IMR-90 (cell line): ENCODE measurements at regions not wholly inside any gene's neighbourhood (a gene's known extent, or its start where the extent isn't known, plus 50 kb on each side); places are given as distances from the start of the nearest gene placed in this dataset.

ENCODE experiments used
- ATAC-seq: fragments of 200-7000 bp; cut with Tn5 transposase; 2 replicates; pipeline ENCODE4 v1.9.1; 2020; ENCODE audit warnings: low read depth, mild to moderate bottlenecking, moderate library complexity
- BruUV-seq: library from RNA; stranded (reverse); fragments of 400-500 nt; replicated peaks from 2 replicates; lab custom pipeline; 2021; lab: Mats Ljungman, UMichigan
- CTCF ChIA-PET: fragments of 300-600 bp; formaldehyde crosslinking; extraction: SDS; loops from one replicate; lab custom pipeline; 2021; ENCODE audit warnings: antibody characterized with exemption; lab: Yijun Ruan, JAX
- POLR2A ChIA-PET: fragments of 300-600 bp; sonication (Branson Sonifier 250); formaldehyde crosslinking; loops from one replicate; lab custom pipeline; 2022; ENCODE audit warnings: antibody characterized with exemption; ENCODE audit not compliant: unreplicated experiment; lab: Charles Lee
- DNase-seq: peaks from one replicate; pipeline ENCODE4 v3.0.0; 2013
- H2AFZ ChIP-seq: replicated peaks from 2 replicates; pipeline ENCODE3; 2013; ENCODE audit warnings: low read length, mild to moderate bottlenecking; ENCODE audit not compliant: poor library complexity
- H2AK5ac ChIP-seq: 2 replicates; pipeline ENCODE4 v1.6.1; 2013; ENCODE audit warnings: low read depth, low read length, inconsistent platforms
- H2AK9ac ChIP-seq: replicated peaks from 2 replicates; pipeline ENCODE3; 2013; ENCODE audit warnings: mild to moderate bottlenecking, low read depth, low read length, moderate library complexity; ENCODE audit not compliant: poor library complexity
- H2BK120ac ChIP-seq: 2 replicates; pipeline ENCODE4 v1.6.1; 2013; ENCODE audit warnings: low read depth, low read length, inconsistent platforms
- H2BK15ac ChIP-seq: 3 replicates; pipeline ENCODE4 v1.6.1; 2013; ENCODE audit warnings: low read depth, low read length, inconsistent platforms
- H2BK20ac ChIP-seq: 2 replicates; pipeline ENCODE4 v1.6.1; 2013; ENCODE audit warnings: low read depth, mild to moderate bottlenecking, inconsistent platforms, low read length, moderate library complexity
- H2BK5ac ChIP-seq: 2 replicates; pipeline ENCODE4 v1.6.1; 2013; ENCODE audit warnings: mild to moderate bottlenecking, low read depth, low read length, inconsistent platforms; ENCODE audit not compliant: poor library complexity, severe bottlenecking
- H3K14ac ChIP-seq: replicated peaks from 2 replicates; pipeline ENCODE4 v1.6.1; 2013; ENCODE audit warnings: low read depth, low read length, inconsistent platforms
- H3K18ac ChIP-seq: 2 replicates; pipeline ENCODE4 v1.6.1; 2013; ENCODE audit warnings: low read depth, low read length, control low read depth
- H3K23ac ChIP-seq: 2 replicates; pipeline ENCODE4 v1.6.1; 2013; ENCODE audit warnings: low read depth, low read length, inconsistent platforms
- H3K27ac ChIP-seq: 2 replicates; pipeline ENCODE4 v1.5.1; 2013; ENCODE audit warnings: mild to moderate bottlenecking, control low read depth, low read length; ENCODE audit not compliant: insufficient read depth
- H3K27me3 ChIP-seq: 2 replicates; pipeline ENCODE4 v1.6.1; 2013; ENCODE audit warnings: low read length; ENCODE audit not compliant: control insufficient read depth, insufficient read depth
- H3K36me3 ChIP-seq: 2 replicates; pipeline ENCODE4 v1.6.1; 2013; ENCODE audit warnings: low read length, mixed read lengths; ENCODE audit not compliant: control insufficient read depth, insufficient read depth
- H3K4ac ChIP-seq: 2 replicates; pipeline ENCODE4 v1.6.1; 2013; ENCODE audit warnings: low read depth, low read length, inconsistent platforms
- H3K4me1 ChIP-seq: 2 replicates; pipeline ENCODE4 v1.6.1; 2013; ENCODE audit warnings: low read length, mixed read lengths; ENCODE audit not compliant: control insufficient read depth, insufficient read depth
- H3K4me2 ChIP-seq: 2 replicates; pipeline ENCODE4 v1.6.1; 2013; ENCODE audit warnings: low read depth, mild to moderate bottlenecking, control low read depth, low read length, moderate library complexity
- H3K4me3 ChIP-seq: 2 replicates; pipeline ENCODE4 v1.5.1; 2013; ENCODE audit warnings: low read depth, mild to moderate bottlenecking, control low read depth, low read length, moderate library complexity; ENCODE audit not compliant: insufficient read depth
- H3K56ac ChIP-seq: 2 replicates; pipeline ENCODE4 v1.6.1; 2013; ENCODE audit warnings: low read length, inconsistent platforms; ENCODE audit not compliant: insufficient read depth; ENCODE audit errors: extremely low read depth
- H3K79me1 ChIP-seq, 2 experiments: 2 replicates each; pipeline ENCODE4 v1.6.1; 2013; ENCODE audit warnings: low read length in 2 of 2, inconsistent platforms in 1 of 2, low read depth in 1 of 2
- H3K9ac ChIP-seq: 2 replicates; pipeline ENCODE4 v1.6.1; 2013; ENCODE audit warnings: low read depth, low read length, control low read depth
- H3K9me1 ChIP-seq: 2 replicates; pipeline ENCODE4 v1.6.1; 2013; ENCODE audit warnings: low read length, inconsistent platforms; ENCODE audit not compliant: insufficient read depth
- H3K9me3 ChIP-seq: 2 replicates; pipeline ENCODE4 v1.6.1; 2013; ENCODE audit warnings: low read length; ENCODE audit not compliant: control insufficient read depth, insufficient read depth
- H4K20me1 ChIP-seq: 2 replicates; pipeline ENCODE4 v1.6.1; 2013; ENCODE audit warnings: low read length, inconsistent platforms; ENCODE audit not compliant: insufficient read depth
- H4K5ac ChIP-seq: 2 replicates; pipeline ENCODE4 v1.6.1; 2013; ENCODE audit warnings: mild to moderate bottlenecking, low read depth, low read length, control low read depth
- H4K8ac ChIP-seq, 2 experiments: 2 replicates each; pipeline ENCODE4 v1.6.1; 2013; ENCODE audit warnings: low read depth in 2 of 2, low read length in 2 of 2, control low read depth in 1 of 2, inconsistent platforms in 1 of 2
- H4K91ac ChIP-seq: 2 replicates; pipeline ENCODE4 v1.6.1; 2013; ENCODE audit warnings: low read depth, low read length, inconsistent platforms; ENCODE audit not compliant: insufficient read depth
- BHLHE40 ChIP-seq: fragments of 150-350 bp; IDR thresholded peaks from 2 replicates; pipeline ENCODE4 v1.6.1; 2016; ENCODE audit warnings: mild to moderate bottlenecking, low read depth, low read length
- CEBPB ChIP-seq: IDR thresholded peaks from 2 replicates; pipeline ENCODE4 v1.6.1; 2012; ENCODE audit warnings: low read depth, low read length, improper control_type of control experiment
- CHD1 ChIP-seq: IDR thresholded peaks from 2 replicates; pipeline ENCODE4 v1.6.1; 2012; ENCODE audit warnings: low read depth, low read length, improper control_type of control experiment
- FOS ChIP-seq: fragments of 150-350 bp; IDR thresholded peaks from 2 replicates; pipeline ENCODE4 v1.6.1; 2016; ENCODE audit warnings: low read depth, low read length
- MAFK ChIP-seq: IDR thresholded peaks from 2 replicates; pipeline ENCODE4 v1.6.1; 2012; ENCODE audit warnings: low read depth, low read length, improper control_type of control experiment
- MAZ ChIP-seq: IDR thresholded peaks from 2 replicates; pipeline ENCODE4 v1.6.1; 2012; ENCODE audit warnings: low read depth, mild to moderate bottlenecking, low read length, improper control_type of control experiment, moderate library complexity, borderline replicate concordance
- MXI1 ChIP-seq: IDR thresholded peaks from 2 replicates; pipeline ENCODE4 v1.6.1; 2012; ENCODE audit warnings: low read depth, mild to moderate bottlenecking, low read length, moderate library complexity, borderline replicate concordance
- NFE2L2 ChIP-seq: fragments of 150-350 bp; IDR thresholded peaks from 2 replicates; pipeline ENCODE4 v1.6.1; 2016; ENCODE audit warnings: low read depth, mild to moderate bottlenecking, low read length
- RCOR1 ChIP-seq: IDR thresholded peaks from 2 replicates; pipeline ENCODE4 v1.6.1; 2012; ENCODE audit warnings: mild to moderate bottlenecking, low read length, improper control_type of control experiment; ENCODE audit not compliant: insufficient replicate concordance
- SMC3 ChIP-seq: fragments of 150-350 bp; IDR thresholded peaks from 2 replicates; pipeline ENCODE4 v1.6.1; 2016; ENCODE audit warnings: low read depth, mild to moderate bottlenecking, antibody characterized with exemption, low read length, moderate library complexity
- USF2 ChIP-seq: fragments of 150-350 bp; IDR thresholded peaks from 2 replicates; pipeline ENCODE4 v1.6.1; 2017; ENCODE audit warnings: mild to moderate bottlenecking, antibody characterized with exemption, low read length, low read depth
- WGBS, 2 experiments: methylation state at CpG; one replicate each; pipeline versions ENCODE4 v1.1.5 to v1.1.7; 2013; ENCODE audit warnings: missing lambda C conversion rate in 2 of 2; ENCODE audit not compliant: insufficient read length in 1 of 2; ENCODE audit errors: extremely low coverage in 2 of 2; 5-methylcytosine and 5-hydroxymethylcytosine counted together
- dilution Hi-C: fragments of 300-500 bp; cut with HindIII; formaldehyde crosslinking; loops from one replicate; pipeline ENCODE4 v1.14.3; 2018; ENCODE audit warnings: low sequenced_read_pairs; ENCODE audit not compliant: unreplicated experiment
- in situ Hi-C: fragments of 300-500 bp; cut with MboI; formaldehyde crosslinking; loops from 3 replicates; pipeline ENCODE4 v1.14.3; 2019; ENCODE audit warnings: low sequenced_read_pairs, inconsistent platforms, mixed read lengths
- intact Hi-C: fragments of 100-400 bp; cut with micrococcal nuclease; formaldehyde crosslinking; loops from 2 replicates; pipeline ENCODE4 v1.10.0; 2022
- TF ChIP-seq, protein P1 (sequence below): conservative IDR thresholded peaks from 2 replicates; pipeline ENCODE4 v1.5.1; 2012; ENCODE audit warnings: mild to moderate bottlenecking, low read depth, low read length, improper control_type of control experiment
- TF ChIP-seq, protein P2 (sequence below): fragments of 150-350 bp; IDR thresholded peaks from 2 replicates; pipeline ENCODE4 v1.6.1; 2016; ENCODE audit warnings: low read depth, mild to moderate bottlenecking, low read length, moderate library complexity, borderline replicate concordance

- H3K4me1 ChIP-seq, result peaks cover 15% of the 10 kb centered on the region
- H3K4ac ChIP-seq, result peak overlapping the region; percentile 86
- H2AFZ ChIP-seq, result peak overlapping the region; percentile 16
- intact Hi-C loops (loop anchor here (2.0 to 5.0 kb wide), 2 partner anchors 15 to 155 kb away; no protein-coding TSS in a partner anchor), dilution Hi-C loops (no loop called here), in situ Hi-C loops (no loop called here)
- H2BK20ac ChIP-seq, result peak overlapping the region; percentile 90
- WGBS, 2 experiments, result 100% methylated on average over 3 of the region's 7 CpGs; no CpG with 5 or more reads in 1 of the 2 experiments
- H3K27me3 ChIP-seq, result no peaks in the 10 kb centered on the region
- ChIA-PET CTCF (interaction anchor here (0.6 to 1.0 kb wide), 3 partner anchors 14 to 381 kb away, joined by 3 to 4 read pairs (median 3); no protein-coding TSS in a partner anchor), POLR2A (interaction anchor here (1.5 kb wide), 1 partner anchor 54 kb away, joined by 6 read pairs; no protein-coding TSS in a partner anchor)
- DNase-seq (peak; percentile 79), ATAC-seq (peak; percentile 72)
- H3K56ac ChIP-seq, result no peak overlapping the region
- H4K91ac ChIP-seq, result peak overlapping the region; percentile 75
- no peak overlapping the region for H3K4me3 ChIP-seq
- H3K14ac ChIP-seq, result peak overlapping the region; percentile 64
- H2BK120ac ChIP-seq, result peak overlapping the region; percentile 85
- H2BK15ac ChIP-seq, result peak overlapping the region; percentile 52; the same call in 2 of the 3 replicates
- H3K9me1 ChIP-seq, result peaks cover 17% of the 10 kb centered on the region; the same call in 1 of the 2 replicates
- H2AK9ac ChIP-seq, result peak overlapping the region; percentile 4
- H3K23ac ChIP-seq, result peak overlapping the region; percentile 18; the same call in 1 of the 2 replicates
- H2AK5ac ChIP-seq, result peak overlapping the region; percentile 54
- H3K27ac ChIP-seq, result peak overlapping the region; percentile 46
- H3K9ac ChIP-seq, result no peak overlapping the region
- H3K18ac ChIP-seq, result peak overlapping the region; percentile 47; the same call in 1 of the 2 replicates
- no peaks in the 10 kb centered on the region for H3K9me3 ChIP-seq
- peak overlapping the region; percentile 86 for H2BK5ac ChIP-seq
- no TSS peak for BruUV-seq
- peak overlapping the region; percentile 20 to 83 for H4K8ac ChIP-seq
- no peaks in the 10 kb centered on the region for H3K36me3 ChIP-seq
- H3K79me1 ChIP-seq, result peaks cover 0 to 34% of the 10 kb centered on the region in 2 experiments
- peak overlapping the region; percentile 22; the same call in 1 of the 2 replicates for H4K5ac ChIP-seq
- no peaks in the 10 kb centered on the region for H4K20me1 ChIP-seq
- no peak overlapping the region for H3K4me2 ChIP-seq
- TF ChIP-seq, protein P1, sequence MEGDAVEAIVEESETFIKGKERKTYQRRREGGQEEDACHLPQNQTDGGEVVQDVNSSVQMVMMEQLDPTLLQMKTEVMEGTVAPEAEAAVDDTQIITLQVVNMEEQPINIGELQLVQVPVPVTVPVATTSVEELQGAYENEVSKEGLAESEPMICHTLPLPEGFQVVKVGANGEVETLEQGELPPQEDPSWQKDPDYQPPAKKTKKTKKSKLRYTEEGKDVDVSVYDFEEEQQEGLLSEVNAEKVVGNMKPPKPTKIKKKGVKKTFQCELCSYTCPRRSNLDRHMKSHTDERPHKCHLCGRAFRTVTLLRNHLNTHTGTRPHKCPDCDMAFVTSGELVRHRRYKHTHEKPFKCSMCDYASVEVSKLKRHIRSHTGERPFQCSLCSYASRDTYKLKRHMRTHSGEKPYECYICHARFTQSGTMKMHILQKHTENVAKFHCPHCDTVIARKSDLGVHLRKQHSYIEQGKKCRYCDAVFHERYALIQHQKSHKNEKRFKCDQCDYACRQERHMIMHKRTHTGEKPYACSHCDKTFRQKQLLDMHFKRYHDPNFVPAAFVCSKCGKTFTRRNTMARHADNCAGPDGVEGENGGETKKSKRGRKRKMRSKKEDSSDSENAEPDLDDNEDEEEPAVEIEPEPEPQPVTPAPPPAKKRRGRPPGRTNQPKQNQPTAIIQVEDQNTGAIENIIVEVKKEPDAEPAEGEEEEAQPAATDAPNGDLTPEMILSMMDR, result no peak
- TF ChIP-seq FOS (0 out of 2 replicates have a peak, but pooled peaks have one; percentile 17), SMC3 (no peak), MXI1 (no peak), BHLHE40 (no peak; the same call in 1 of the 2 replicates), CEBPB (no peak), NFE2L2 (peak; percentile 60), MAFK (no peak; the same call in 1 of the 2 replicates), MAZ (no peak), USF2 (no peak), RCOR1 (peak; percentile 63), CHD1 (no peak)
- TF ChIP-seq, protein P2, sequence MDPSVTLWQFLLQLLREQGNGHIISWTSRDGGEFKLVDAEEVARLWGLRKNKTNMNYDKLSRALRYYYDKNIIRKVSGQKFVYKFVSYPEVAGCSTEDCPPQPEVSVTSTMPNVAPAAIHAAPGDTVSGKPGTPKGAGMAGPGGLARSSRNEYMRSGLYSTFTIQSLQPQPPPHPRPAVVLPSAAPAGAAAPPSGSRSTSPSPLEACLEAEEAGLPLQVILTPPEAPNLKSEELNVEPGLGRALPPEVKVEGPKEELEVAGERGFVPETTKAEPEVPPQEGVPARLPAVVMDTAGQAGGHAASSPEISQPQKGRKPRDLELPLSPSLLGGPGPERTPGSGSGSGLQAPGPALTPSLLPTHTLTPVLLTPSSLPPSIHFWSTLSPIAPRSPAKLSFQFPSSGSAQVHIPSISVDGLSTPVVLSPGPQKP, result no peak
Observed at GRCh38 chr14:51597261-51598001, 54.3 kb upstream of the FRMD6 start.
